RWPE2 (cell line): ENCODE measurements at regions not wholly inside any gene's neighbourhood (a gene's known extent, or its start where the extent isn't known, plus 50 kb on each side); places are given as distances from the start of the nearest gene placed in this dataset.
"Not testable (repeated sequence)": the region's sequence is repeated elsewhere in the genome, so short reads cannot be mapped to it uniquely, and the experiment has no call there.

Source experiments
- ATAC-seq: fragments of 200-7000 bp; cut with Tn5 transposase; 3 replicates; pipeline ENCODE4 v1.9.1; 2021; ENCODE audit warnings: low read depth
- DNase-seq: peaks from one replicate; pipeline ENCODE4 v3.0.0-alpha.2; 2020; ENCODE audit warnings: low spot score
- H3K27ac ChIP-seq: fragments of 450-650 bp; 2 replicates; pipeline ENCODE4 v1.5.1; 2017; ENCODE audit warnings: mild to moderate bottlenecking; ENCODE audit not compliant: poor library complexity, severe bottlenecking
- H3K27me3 ChIP-seq: fragments of 250-450 bp; sonication (Bioruptor Pico); 2 replicates; pipeline ENCODE4 v1.5.1; 2021; ENCODE audit warnings: mild to moderate bottlenecking, moderate library complexity; ENCODE audit not compliant: insufficient read depth, poor library complexity, severe bottlenecking
- H3K36me3 ChIP-seq: fragments of 250-450 bp; sonication (Bioruptor Pico); 2 replicates; pipeline ENCODE4 v1.5.1; 2020; ENCODE audit warnings: low read depth, mild to moderate bottlenecking, moderate library complexity
- H3K4me1 ChIP-seq: fragments of 250-450 bp; sonication (Bioruptor Pico); 2 replicates; pipeline ENCODE4 v1.5.1; 2021; ENCODE audit warnings: mild to moderate bottlenecking, moderate library complexity; ENCODE audit not compliant: insufficient read depth, poor library complexity, severe bottlenecking
- H3K4me3 ChIP-seq: fragments of 250-450 bp; sonication (Bioruptor Pico); 2 replicates; pipeline ENCODE4 v1.5.1; 2021; ENCODE audit warnings: mild to moderate bottlenecking, moderate library complexity; ENCODE audit not compliant: severe bottlenecking
- H3K9me3 ChIP-seq: fragments of 250-450 bp; sonication (Bioruptor Pico); 2 replicates; pipeline ENCODE4 v1.5.1; 2021; ENCODE audit warnings: mild to moderate bottlenecking, moderate library complexity; ENCODE audit not compliant: severe bottlenecking
- TF ChIP-seq, protein P1 (sequence below): fragments of 450-650 bp; IDR thresholded peaks from one replicate; pipeline ENCODE4 v1.5.1; 2017; ENCODE audit warnings: mild to moderate bottlenecking, moderate library complexity; ENCODE audit not compliant: poor library complexity, severe bottlenecking

DNA sequence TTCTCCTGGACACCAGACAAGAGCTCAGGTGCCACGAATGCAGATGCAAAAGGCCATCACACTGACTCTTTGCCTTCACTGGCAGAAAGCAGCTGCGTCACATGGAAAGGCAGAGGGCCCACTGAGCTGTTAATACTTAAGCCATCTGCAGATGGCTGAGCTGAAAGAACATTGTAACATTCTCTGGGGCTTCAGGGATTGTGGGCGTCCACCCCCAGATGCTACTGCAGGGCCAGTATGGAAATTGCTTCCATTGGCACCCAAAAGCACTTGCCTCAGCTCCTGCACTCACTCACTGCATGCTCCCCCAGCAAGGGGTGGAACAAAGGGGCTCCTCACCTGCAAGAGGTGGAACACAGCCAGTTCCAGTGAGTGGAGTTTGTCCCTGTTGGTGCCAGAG, 1264.6 kb downstream of the REEP3 start:
- H3K4me1 ChIP-seq = no peaks in the 10 kb centered on the region
- no peaks in the 10 kb centered on the region for H3K36me3 ChIP-seq
- ATAC-seq (no peak), DNase-seq (no peak)
- TF ChIP-seq, protein P1, sequence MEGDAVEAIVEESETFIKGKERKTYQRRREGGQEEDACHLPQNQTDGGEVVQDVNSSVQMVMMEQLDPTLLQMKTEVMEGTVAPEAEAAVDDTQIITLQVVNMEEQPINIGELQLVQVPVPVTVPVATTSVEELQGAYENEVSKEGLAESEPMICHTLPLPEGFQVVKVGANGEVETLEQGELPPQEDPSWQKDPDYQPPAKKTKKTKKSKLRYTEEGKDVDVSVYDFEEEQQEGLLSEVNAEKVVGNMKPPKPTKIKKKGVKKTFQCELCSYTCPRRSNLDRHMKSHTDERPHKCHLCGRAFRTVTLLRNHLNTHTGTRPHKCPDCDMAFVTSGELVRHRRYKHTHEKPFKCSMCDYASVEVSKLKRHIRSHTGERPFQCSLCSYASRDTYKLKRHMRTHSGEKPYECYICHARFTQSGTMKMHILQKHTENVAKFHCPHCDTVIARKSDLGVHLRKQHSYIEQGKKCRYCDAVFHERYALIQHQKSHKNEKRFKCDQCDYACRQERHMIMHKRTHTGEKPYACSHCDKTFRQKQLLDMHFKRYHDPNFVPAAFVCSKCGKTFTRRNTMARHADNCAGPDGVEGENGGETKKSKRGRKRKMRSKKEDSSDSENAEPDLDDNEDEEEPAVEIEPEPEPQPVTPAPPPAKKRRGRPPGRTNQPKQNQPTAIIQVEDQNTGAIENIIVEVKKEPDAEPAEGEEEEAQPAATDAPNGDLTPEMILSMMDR = no peak
- H3K4me3 ChIP-seq = no peak overlapping the region
- H3K9me3 ChIP-seq = no peaks in the 10 kb centered on the region
- H3K27ac ChIP-seq = no peak overlapping the region
- peaks cover 3% of the 10 kb centered on the region for H3K27me3 ChIP-seq

DNA sequence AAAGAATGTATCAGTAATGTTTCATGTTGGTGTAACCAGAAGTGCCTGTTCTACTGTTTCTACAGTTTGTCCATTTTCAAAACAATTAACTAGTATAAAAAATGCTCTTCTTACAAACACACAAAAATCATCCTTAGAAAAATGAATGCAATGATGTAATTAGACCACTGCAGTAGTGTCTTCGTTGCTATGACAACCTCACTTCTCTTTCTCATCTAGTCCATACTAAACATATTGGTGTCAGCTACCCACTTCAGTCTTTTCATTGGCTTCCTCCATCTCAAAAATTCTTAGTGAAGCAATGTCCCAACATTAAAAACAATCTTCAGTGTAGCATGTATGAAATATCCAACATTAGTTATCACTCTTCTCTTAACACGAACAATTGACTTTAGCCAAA, 1265.8 kb downstream of the REEP3 start:
- no peaks in the 10 kb centered on the region for H3K36me3 ChIP-seq
- peaks cover 3% of the 10 kb centered on the region for H3K27me3 ChIP-seq
- H3K27ac ChIP-seq = no peak overlapping the region
- DNase-seq = no peak
- TF ChIP-seq, protein P1 = no peak
- no peaks in the 10 kb centered on the region for H3K4me1 ChIP-seq
- H3K4me3 ChIP-seq = no peak overlapping the region
- no peaks in the 10 kb centered on the region for H3K9me3 ChIP-seq
- ATAC-seq = no peak

DNA sequence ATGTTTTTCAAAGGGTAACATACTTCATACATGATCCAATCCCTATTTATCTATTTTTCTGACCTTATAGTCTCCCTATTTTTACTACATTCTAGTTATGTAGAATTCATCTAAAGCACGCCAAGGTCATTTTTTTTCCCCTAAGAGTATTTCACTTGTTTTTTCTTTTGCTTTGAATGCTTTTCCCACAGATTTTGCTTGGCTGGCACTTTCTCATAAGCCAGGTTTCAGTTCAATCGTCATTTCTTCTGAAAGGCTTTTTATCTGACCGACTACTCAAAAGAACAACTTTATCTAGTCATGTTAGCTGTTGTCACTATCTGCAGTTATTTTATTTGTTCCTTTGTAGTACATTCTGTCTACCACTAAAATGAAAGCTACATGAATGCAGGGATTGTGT, 1274.6 kb downstream of the REEP3 start:
- ATAC-seq = no peak
- TF ChIP-seq, protein P1 = no peak
- no peak for DNase-seq
- H3K4me3 ChIP-seq = no peak overlapping the region
- no peaks in the 10 kb centered on the region for H3K9me3 ChIP-seq
- H3K27ac ChIP-seq = no peak overlapping the region
- no peaks in the 10 kb centered on the region for H3K36me3 ChIP-seq
- H3K27me3 ChIP-seq = no peaks in the 10 kb centered on the region
- no peaks in the 10 kb centered on the region for H3K4me1 ChIP-seq

DNA sequence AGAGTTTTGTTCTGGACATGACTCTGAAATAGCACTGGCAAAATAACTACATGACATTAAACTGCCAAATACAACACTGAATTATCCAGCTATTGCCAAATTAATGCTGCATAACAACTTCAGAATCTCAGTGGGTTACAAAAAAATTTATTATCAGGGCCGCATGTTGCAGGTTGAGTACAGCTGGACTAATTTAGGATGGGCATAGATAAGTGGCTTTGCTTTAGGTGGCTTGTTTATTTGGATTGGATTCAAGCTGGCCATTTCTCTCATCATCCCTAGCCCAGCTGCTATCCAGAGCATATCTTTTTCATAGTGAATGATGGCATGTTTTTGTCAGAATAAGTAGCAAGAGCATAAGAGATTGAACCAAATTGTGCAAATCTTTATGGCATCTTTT, 1277.1 kb downstream of the REEP3 start:
- Histone ChIP-seq H3K27ac (no peak overlapping the region), H3K9me3 (no peaks in the 10 kb centered on the region), H3K36me3 (no peaks in the 10 kb centered on the region), H3K4me1 (no peaks in the 10 kb centered on the region), H3K27me3 (no peaks in the 10 kb centered on the region), H3K4me3 (no peak overlapping the region)
- DNase-seq = no peak
- TF ChIP-seq, protein P1 = no peak
- no peak for ATAC-seq

DNA sequence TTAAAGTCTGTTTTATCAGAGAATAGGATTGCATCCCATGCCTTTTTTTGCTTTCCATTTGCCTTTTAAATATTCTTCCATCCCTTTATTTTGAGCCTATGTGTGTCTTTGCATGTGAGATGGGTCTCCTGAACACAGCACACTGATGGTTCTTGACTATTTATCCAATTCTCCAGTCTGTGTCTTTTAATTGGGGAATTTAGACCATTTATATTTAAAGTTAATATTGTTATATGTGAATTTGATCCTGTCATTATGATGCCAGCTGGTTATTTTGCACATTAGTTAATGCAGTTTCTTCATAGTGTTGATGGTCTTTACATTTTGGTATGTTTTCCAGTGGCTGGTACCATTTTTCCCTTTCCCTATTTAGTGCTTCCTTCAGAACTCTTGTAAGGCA, 1287.0 kb downstream of the REEP3 start:
- H3K9me3 ChIP-seq, H3K27me3 ChIP-seq, DNase-seq, H3K27ac ChIP-seq, H3K4me3 ChIP-seq, H3K4me1 ChIP-seq, H3K36me3 ChIP-seq, ATAC-seq: not testable (repeated sequence)

DNA sequence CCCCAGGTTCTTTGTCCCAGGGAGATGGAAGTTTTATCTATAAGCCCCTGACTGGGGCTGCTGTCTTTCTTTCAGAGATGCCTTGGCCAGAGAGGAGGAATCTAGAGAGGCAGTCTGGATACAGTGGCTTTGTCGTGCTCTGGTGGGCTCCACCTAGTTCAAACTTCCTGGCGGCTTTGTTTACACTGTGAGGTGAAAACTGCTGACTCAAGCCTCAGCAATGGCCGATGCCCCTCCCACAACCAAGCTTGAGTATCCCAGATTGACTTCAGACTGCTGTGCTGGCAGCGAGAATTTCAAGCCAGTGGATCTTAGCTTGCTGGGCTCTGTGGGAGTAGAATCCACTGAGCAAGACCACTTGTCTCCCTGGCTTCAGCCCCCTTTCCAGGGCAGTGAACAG, 1288.8 kb downstream of the REEP3 start:
- not testable (repeated sequence) for H3K27ac ChIP-seq, H3K4me3 ChIP-seq, DNase-seq, H3K27me3 ChIP-seq, H3K36me3 ChIP-seq, H3K4me1 ChIP-seq, H3K9me3 ChIP-seq
- ATAC-seq = peak; percentile 77
